ENCODE measurements at regions not wholly inside any gene's neighbourhood (a gene's known extent, or its start where the extent isn't known, plus 50 kb on each side); places are given as distances from the start of the nearest gene placed in this dataset.

GRCh38 chr1:2864203-2864905 is 62.9 kb upstream of the TTC34 start:
- TF ChIP-seq CTCF (conservative IDR thresholded peaks at IDR 0.05; ENCODE audit: low read depth, low read length) (no peak), EZH2 (IDR thresholded peaks at IDR 0.05; ENCODE audit: borderline replicate concordance, low read depth, low read length, poor library complexity, severe bottlenecking) (no peak)
